Aorta (tissue), 5 donors: ENCODE measurements at regions not wholly inside any gene's neighbourhood (a gene's known extent, or its start where the extent isn't known, plus 50 kb on each side); places are given as distances from the start of the nearest gene placed in this dataset.

Experiments used
- ATAC-seq: fragments of 200-7000 bp; cut with Tn5 transposase; one replicate; pipeline ENCODE4 v1.9.1; 2022; ENCODE audit warnings: moderate library complexity; ENCODE audit not compliant: low FRiP score
- DNase-seq, 2 donors: peaks; one replicate each; pipeline ENCODE4 v3.0.0-alpha.2; 2020
- H3K27ac ChIP-seq, 2 donors: one replicate each; pipeline ENCODE4 v1.5.1; 2013; ENCODE audit warnings: low read length in 2 of 2, mild to moderate bottlenecking in 2 of 2, moderate library complexity in 2 of 2, control low read depth in 1 of 2, inconsistent platforms in 1 of 2, low read depth in 1 of 2
- H3K27me3 ChIP-seq, 2 donors: one replicate each; pipeline ENCODE4 v1.6.1; 2013; ENCODE audit warnings: control low read depth in 1 of 2, low read length in 1 of 2, mild to moderate bottlenecking in 1 of 2, moderate library complexity in 1 of 2; ENCODE audit not compliant: insufficient read depth in 2 of 2, control insufficient read depth in 1 of 2
- H3K36me3 ChIP-seq, 2 donors: one replicate each; pipeline ENCODE4 v1.6.1; 2013; ENCODE audit warnings: control low read depth in 1 of 2, low read length in 1 of 2, mild to moderate bottlenecking in 1 of 2; ENCODE audit not compliant: insufficient read depth in 2 of 2, control insufficient read depth in 1 of 2
- H3K4me1 ChIP-seq, 2 donors: one replicate each; pipeline ENCODE4 v1.6.1; 2013; ENCODE audit warnings: low read length in 2 of 2, control low read depth in 1 of 2, mild to moderate bottlenecking in 1 of 2, moderate library complexity in 1 of 2; ENCODE audit not compliant: insufficient read depth in 2 of 2, control insufficient read depth in 1 of 2
- H3K4me3 ChIP-seq, 2 donors: one replicate each; pipeline ENCODE4 v1.5.1; 2013; ENCODE audit warnings: low read length in 2 of 2, control low read depth in 1 of 2, mild to moderate bottlenecking in 1 of 2
- H3K9me3 ChIP-seq: one replicate; pipeline ENCODE4 v1.6.1; 2013; ENCODE audit warnings: mild to moderate bottlenecking, low read length; ENCODE audit not compliant: control insufficient read depth
- WGBS, 2 donors: extraction: QIAGEN DNeasy Blood & Tissue Kit; methylation state at CpG; one replicate each; pipeline ENCODE4 v1.1.7; 2013; 5-methylcytosine and 5-hydroxymethylcytosine counted together
- intact Hi-C, 2 donors: fragments of 100-400 bp; cut with DNase I; formaldehyde crosslinking; loops; one replicate each; pipeline versions ENCODE4 v1.14.2 to v1.15.0; 2022
- donor health status: healthy with polysubstance abuse.
- donor health status: Bipolar disorder and iron deficiency.
- donor health status: DM: no; HTN: no; CAD: no.
- donor health status: DM: no; HTN: no; CAD: no.
- donor health status: DM: yes; HTN: yes; CAD: no.

DNA sequence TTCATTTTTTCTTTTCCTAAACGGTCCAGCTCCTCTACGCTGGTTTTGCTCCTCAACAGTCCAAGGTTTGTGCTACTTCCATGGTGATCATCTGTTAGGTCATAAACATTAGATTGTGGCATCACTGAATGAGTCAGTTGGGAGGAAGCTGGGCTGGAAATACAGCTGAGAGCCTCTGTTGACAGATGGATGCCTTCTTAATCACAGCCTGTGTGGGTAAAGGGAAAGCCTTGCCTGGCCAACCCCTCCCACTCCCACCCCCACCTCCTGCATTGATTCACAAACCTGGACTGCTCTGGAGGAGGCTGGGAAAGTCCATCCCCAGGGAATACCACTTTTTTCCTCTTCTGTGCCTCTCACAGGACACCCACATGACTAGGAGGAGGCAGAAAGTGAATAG, 180.6 kb upstream of the CCN2 start:
- peak; percentile 70 to 81 for DNase-seq
- WGBS, 2 donors = 0 to 3% methylated on average over 2 of the region's 2 CpGs

DNA sequence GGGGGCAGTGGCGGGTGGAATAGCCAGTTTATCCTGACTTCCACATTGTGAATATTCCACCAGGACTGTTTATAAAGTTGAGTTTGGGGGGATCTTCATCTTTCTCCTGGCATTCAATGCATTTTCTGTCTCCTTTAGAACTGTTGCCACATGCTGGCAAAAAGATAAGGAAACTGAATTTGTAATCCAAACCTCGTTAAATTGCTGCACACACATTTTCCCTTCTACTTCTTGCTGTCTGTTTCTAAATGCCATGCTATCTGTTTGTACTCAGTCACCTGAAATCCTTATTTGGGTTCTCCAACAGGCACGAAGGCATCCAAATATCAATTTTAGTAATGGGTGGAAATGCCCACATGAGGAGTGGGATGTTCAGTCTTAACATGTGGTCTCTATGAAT, 180.2 kb upstream of the CCN2 start:
- Histone ChIP-seq H3K9me3 (no peaks in the 10 kb centered on the region), H3K4me3 (no peak overlapping the region), H3K27ac (peak overlapping the region; percentile 84 to 95), H3K4me1 (peaks cover 0 to 9% of the 10 kb centered on the region in 2 donors), H3K36me3 (no peaks in the 10 kb centered on the region), H3K27me3 (no peaks in the 10 kb centered on the region)
- 0 to 5% methylated on average over 3 of the region's 3 CpGs for WGBS, 2 donors
- intact Hi-C loops = loop anchor here (2.0 to 5.0 kb wide), 4 partner anchors 44 to 177 kb away; no protein-coding TSS in a partner anchor
- ATAC-seq (no peak), DNase-seq (no peak)

More for the DNA sequence above, 180.6 kb upstream of the CCN2 start:
- H3K4me1 ChIP-seq = peaks cover 0 to 9% of the 10 kb centered on the region in 2 donors
- no peaks in the 10 kb centered on the region for H3K9me3 ChIP-seq
- peak overlapping the region; percentile 84 to 98 for H3K27ac ChIP-seq
- H3K36me3 ChIP-seq = no peaks in the 10 kb centered on the region
- no peaks in the 10 kb centered on the region for H3K27me3 ChIP-seq
- intact Hi-C loops = loop anchor here (2.0 to 5.0 kb wide), 4 partner anchors 44 to 177 kb away; no protein-coding TSS in a partner anchor
- ATAC-seq = peak; percentile 84
- H3K4me3 ChIP-seq = no peak overlapping the region

DNA sequence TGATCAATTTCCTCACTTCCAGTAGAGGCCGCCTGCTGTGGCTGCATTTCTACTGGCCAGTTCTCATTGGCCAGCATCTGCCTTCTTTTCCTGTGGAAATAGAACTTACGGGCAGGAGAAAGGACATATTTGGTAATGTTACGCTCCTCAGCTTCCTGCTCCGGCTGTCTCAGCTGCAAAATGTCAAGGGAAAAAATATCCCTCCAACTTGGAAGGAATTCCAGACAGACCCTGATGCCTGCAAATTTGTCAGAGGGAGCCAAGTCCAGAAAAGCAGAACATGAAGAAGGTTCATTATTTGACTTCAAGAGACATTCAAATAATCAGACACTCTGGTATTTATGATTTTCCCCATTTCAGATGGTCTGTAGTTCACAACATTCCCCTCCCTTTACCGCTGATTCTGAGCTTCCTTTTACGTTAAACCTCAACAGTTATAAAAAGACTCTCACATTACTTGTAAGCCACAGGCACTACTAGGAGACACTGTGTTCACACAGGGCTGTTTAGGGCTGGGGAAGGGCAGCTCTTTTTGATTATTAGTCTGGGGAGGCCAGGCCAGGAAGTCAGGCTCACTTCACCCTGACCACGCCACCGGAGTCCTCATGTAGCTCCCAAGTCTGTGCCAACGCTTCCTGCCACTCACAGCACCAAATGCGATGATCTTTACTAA, 179.6 kb upstream of the CCN2 start:
- no peaks in the 10 kb centered on the region for H3K36me3 ChIP-seq
- peak overlapping the region; percentile 84 to 95 for H3K27ac ChIP-seq
- ATAC-seq (peak; percentile 86), DNase-seq (peak; percentile 84 to 87)
- no peak overlapping the region for H3K4me3 ChIP-seq
- WGBS, 2 donors = 2 to 3% methylated on average over 10 of the region's 10 CpGs
- intact Hi-C loops = loop anchor here (2.0 to 5.0 kb wide), 4 partner anchors 43 to 176 kb away; no protein-coding TSS in a partner anchor
- peaks cover 0 to 9% of the 10 kb centered on the region in 2 donors for H3K4me1 ChIP-seq
- no peaks in the 10 kb centered on the region for H3K9me3 ChIP-seq
- no peaks in the 10 kb centered on the region for H3K27me3 ChIP-seq

DNA sequence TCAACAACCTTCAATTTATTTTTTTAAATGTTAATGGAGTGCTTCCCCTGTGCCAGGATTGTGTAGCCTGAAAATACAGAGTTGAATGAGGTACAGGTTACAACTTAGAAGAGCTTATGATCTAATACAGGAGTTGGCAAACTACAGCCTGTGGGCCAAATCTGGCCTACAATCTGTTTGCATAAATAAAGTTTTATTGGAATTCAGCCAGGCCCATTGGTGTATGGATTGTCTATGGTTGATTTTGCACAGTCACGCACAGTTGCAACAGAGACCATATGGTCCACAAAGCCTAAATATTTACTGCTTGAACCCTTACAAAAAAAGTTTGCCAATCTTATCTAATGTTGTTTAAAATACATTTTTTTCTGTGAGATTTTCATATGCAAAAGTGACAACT, 177.3 kb upstream of the CCN2 start:
- intact Hi-C loops = no loop called here
- peak overlapping the region in 1 of 2 donors; percentile 8 for H3K27ac ChIP-seq
- no peaks in the 10 kb centered on the region for H3K9me3 ChIP-seq
- 96% methylated on average over 1 of the region's 1 CpG for WGBS, 2 donors
- ATAC-seq = no peak
- no peaks in the 10 kb centered on the region for H3K27me3 ChIP-seq
- no peak for DNase-seq
- peaks cover 0 to 9% of the 10 kb centered on the region in 2 donors for H3K4me1 ChIP-seq
- no peak overlapping the region for H3K4me3 ChIP-seq
- H3K36me3 ChIP-seq = no peaks in the 10 kb centered on the region

DNA sequence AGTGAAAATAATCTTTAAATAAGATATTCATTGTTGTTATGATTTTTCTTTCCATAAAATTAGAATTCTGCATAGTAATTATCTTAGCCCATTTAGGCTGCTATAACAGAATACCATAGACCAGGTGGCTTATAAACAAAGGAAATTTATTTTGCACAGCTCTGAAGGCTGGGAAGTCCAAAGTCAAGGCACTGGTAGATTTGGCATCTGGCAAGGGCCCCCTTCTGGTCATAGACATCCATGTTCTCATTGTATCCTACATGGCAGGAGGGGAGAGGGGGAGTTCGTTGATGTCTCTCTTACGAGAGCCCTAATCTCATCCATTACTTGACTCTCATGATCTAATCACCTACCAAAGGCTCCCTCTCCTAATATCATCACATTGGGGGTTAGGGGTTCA, 175.0 kb upstream of the CCN2 start:
- no peaks in the 10 kb centered on the region for H3K9me3 ChIP-seq
- H3K36me3 ChIP-seq = no peaks in the 10 kb centered on the region
- no peak for ATAC-seq
- H3K27ac ChIP-seq = no peak overlapping the region
- no peaks in the 10 kb centered on the region for H3K27me3 ChIP-seq
- peaks cover 0 to 1% of the 10 kb centered on the region in 2 donors for H3K4me1 ChIP-seq
- 96 to 100% methylated on average over 2 of the region's 2 CpGs for WGBS, 2 donors
- H3K4me3 ChIP-seq = no peak overlapping the region
- intact Hi-C loops = no loop called here
- no peak for DNase-seq

DNA sequence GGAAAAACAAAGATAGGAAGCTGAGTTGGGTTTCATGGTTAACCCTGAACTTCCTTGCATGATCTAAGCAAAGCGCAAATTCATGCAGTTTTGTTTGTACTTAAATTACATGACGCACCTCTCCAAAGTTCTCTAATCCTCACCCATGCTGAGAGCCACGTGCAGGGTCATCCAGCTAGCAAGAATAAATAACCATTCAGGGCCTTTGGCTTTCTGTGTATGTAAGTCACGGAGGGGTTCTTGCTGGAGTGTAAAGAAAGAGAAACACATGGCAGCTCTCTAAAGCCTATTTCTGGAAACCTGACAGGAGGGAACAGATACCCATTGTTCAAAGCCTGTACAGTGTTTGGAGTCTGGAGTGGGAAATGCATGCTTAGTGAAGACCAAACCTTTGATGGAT, 171.7 kb upstream of the CCN2 start:
- H3K4me3 ChIP-seq = no peak overlapping the region
- no peaks in the 10 kb centered on the region for H3K36me3 ChIP-seq
- ATAC-seq (no peak), DNase-seq (no peak)
- 60 to 76% methylated on average over 4 of the region's 4 CpGs for WGBS, 2 donors
- intact Hi-C loops = no loop called here
- H3K4me1 ChIP-seq = peaks cover 0 to 1% of the 10 kb centered on the region in 2 donors
- H3K27ac ChIP-seq = no peak overlapping the region
- H3K9me3 ChIP-seq = no peaks in the 10 kb centered on the region
- H3K27me3 ChIP-seq = no peaks in the 10 kb centered on the region

DNA sequence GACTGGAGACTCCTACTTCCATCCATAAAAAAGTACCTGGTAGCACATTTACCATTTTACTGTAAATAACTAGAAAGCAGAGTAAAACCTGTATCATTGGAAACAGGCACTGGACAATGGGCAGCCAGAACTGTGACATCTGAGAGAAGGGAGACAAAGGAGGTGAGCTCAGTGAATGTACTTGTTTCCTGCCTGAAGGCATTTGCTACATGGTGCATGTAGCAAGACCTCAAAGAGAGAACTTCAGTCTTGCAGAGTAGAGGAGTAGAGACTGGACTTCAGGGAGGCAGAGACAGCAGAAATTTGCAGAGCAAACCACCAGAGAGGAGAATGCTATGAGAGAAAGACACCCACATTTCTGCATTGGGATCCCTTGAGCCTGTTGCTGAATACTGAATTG, 171.0 kb upstream of the CCN2 start:
- H3K27ac ChIP-seq = no peak overlapping the region
- intact Hi-C loops = no loop called here
- no peak for ATAC-seq

DNA sequence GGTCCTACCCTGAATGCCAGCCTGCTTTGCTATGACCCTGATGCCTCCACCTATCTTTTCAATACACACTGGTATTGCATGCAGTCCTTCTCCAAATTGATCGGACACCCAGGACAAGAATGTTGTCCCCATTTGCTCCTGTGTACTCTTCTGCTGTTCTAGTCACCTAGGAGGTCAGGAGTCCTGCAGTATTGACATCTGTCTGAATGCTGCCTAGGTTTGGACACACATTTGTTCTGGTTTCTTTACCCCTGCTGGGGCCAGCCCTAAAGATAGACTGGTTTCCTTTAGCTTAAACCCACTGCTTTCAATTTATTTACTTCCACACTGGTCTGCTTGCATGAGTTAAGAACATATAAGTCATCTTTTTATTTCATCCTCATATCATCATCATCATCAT, 167.0 kb upstream of the CCN2 start:
- no peak for DNase-seq
- intact Hi-C loops = no loop called here

More for the DNA sequence above, 171.0 kb upstream of the CCN2 start:
- H3K27me3 ChIP-seq = no peaks in the 10 kb centered on the region
- no peaks in the 10 kb centered on the region for H3K9me3 ChIP-seq
- H3K36me3 ChIP-seq = no peaks in the 10 kb centered on the region
- H3K4me3 ChIP-seq = no peak overlapping the region
- DNase-seq = no peak
- peaks cover 0 to 1% of the 10 kb centered on the region in 2 donors for H3K4me1 ChIP-seq

DNA sequence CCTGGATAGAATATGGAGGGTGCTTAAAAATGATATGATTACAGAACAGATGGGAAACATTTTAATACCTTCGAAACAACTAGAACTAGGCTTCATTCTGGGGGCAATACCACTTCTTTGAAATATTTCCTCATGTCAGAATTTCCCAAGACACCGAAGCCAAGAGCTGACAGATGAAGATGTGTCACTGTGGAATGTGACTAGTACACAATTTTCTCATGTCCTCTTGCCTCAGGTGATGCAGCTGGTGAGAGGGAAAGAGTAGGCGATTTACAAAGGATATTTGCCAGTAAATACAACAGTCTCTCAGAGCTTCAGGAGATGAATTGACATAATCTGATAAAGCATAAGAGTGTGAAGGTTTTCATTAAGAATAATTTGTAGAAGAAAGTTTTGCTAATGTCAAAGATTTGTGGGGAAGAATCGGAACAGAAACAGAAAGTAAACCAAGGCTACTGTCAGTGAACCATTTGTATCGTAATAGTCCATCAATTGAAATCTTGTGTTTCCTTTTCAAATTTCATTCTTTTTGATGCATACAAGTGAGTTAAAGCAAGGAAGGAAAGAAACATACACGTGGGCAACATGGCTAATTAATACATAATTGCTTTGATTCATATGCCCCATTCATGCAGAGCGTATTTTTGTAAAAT, 164.7 kb upstream of the CCN2 start:
- no peak for DNase-seq
- H3K36me3 ChIP-seq = no peaks in the 10 kb centered on the region
- WGBS, 2 donors = 5 to 7% methylated on average over 7 of the region's 7 CpGs
- no peaks in the 10 kb centered on the region for H3K27me3 ChIP-seq
- peak overlapping the region; percentile 90 to 94 for H3K27ac ChIP-seq
- H3K4me1 ChIP-seq = peaks cover 2 to 4% of the 10 kb centered on the region in 2 donors
- no peak for ATAC-seq
- intact Hi-C loops = no loop called here
- H3K9me3 ChIP-seq = no peaks in the 10 kb centered on the region
- peak overlapping the region; percentile 58 to 84 for H3K4me3 ChIP-seq

More for the DNA sequence above, 167.0 kb upstream of the CCN2 start:
- no peak for ATAC-seq
- Histone ChIP-seq H3K27me3 (no peaks in the 10 kb centered on the region), H3K36me3 (no peaks in the 10 kb centered on the region), H3K4me3 (no peak overlapping the region), H3K27ac (no peak overlapping the region), H3K4me1 (peaks cover 4% of the 10 kb centered on the region in 2 donors), H3K9me3 (no peaks in the 10 kb centered on the region)
- WGBS, 2 donors = 92 to 95% methylated on average over 1 of the region's 1 CpG
